GM18526 (cell line): ENCODE measurements at regions not wholly inside any gene's neighbourhood (a gene's known extent, or its start where the extent isn't known, plus 50 kb on each side); places are given as distances from the start of the nearest gene placed in this dataset.

Experiments
- POLR2A ChIP-seq: IDR thresholded peaks from 3 replicates; pipeline ENCODE4 v1.6.1; 2011; ENCODE audit not compliant: insufficient read length; ENCODE audit errors: extremely low read depth

- TF ChIP-seq POLR2A, result no peak
These were observed 1269.5 kb downstream of the TYW1 start for GRCh38 chr7:68266004-68266579.

GRCh38 chr7:68267486-68267885, 1270.9 kb downstream of the TYW1 start:
- TF ChIP-seq POLR2A, result no peak

- no peak for TF ChIP-seq POLR2A
These were observed 1272.8 kb downstream of the TYW1 start for GRCh38 chr7:68269405-68269804.

GRCh38 chr7:68272507-68272906, 1275.9 kb downstream of the TYW1 start:
- no peak for TF ChIP-seq POLR2A

- no peak for TF ChIP-seq POLR2A
These were observed 1280.1 kb downstream of the TYW1 start for GRCh38 chr7:68276725-68277124.

- no peak for TF ChIP-seq POLR2A
These were observed 1283.3 kb downstream of the TYW1 start for GRCh38 chr7:68279827-68280400.

GRCh38 chr7:68280931-68281330, 1284.3 kb downstream of the TYW1 start:
- TF ChIP-seq POLR2A, result no peak

GRCh38 chr7:68288144-68288593, 1291.5 kb downstream of the TYW1 start:
- TF ChIP-seq POLR2A, result no peak

- no peak for TF ChIP-seq POLR2A
These were observed 1295.1 kb downstream of the TYW1 start for GRCh38 chr7:68291710-68292109.

- TF ChIP-seq POLR2A, result no peak
These were observed 1298.8 kb downstream of the TYW1 start for GRCh38 chr7:68295386-68295785.

- no peak for TF ChIP-seq POLR2A
These were observed 1293.7 kb upstream of the AUTS2 start for GRCh38 chr7:68304536-68304935.

- TF ChIP-seq POLR2A, result no peak
These were observed 1291.6 kb upstream of the AUTS2 start for GRCh38 chr7:68306692-68307107.

GRCh38 chr7:68309271-68309670, 1289.0 kb upstream of the AUTS2 start:
- no peak for TF ChIP-seq POLR2A

GRCh38 chr7:68309806-68310205, 1288.5 kb upstream of the AUTS2 start:
- TF ChIP-seq POLR2A, result no peak

GRCh38 chr7:68311958-68312357, 1286.3 kb upstream of the AUTS2 start:
- no peak for TF ChIP-seq POLR2A

- no peak for TF ChIP-seq POLR2A
These were observed 1284.5 kb upstream of the AUTS2 start for GRCh38 chr7:68313806-68314205.

- TF ChIP-seq POLR2A, result no peak
These were observed 1284.1 kb upstream of the AUTS2 start for GRCh38 chr7:68314208-68314607.

GRCh38 chr7:68317476-68317875, 1280.8 kb upstream of the AUTS2 start:
- no peak for TF ChIP-seq POLR2A

GRCh38 chr7:68319061-68319460, 1279.2 kb upstream of the AUTS2 start:
- TF ChIP-seq POLR2A, result no peak
